B cell (primary cell): ENCODE measurements at regions not wholly inside any gene's neighbourhood (a gene's known extent, or its start where the extent isn't known, plus 50 kb on each side); places are given as distances from the start of the nearest gene placed in this dataset.

ENCODE experiments used
- ATAC-seq: fragments of 200-7000 bp; cut with Tn5 transposase; one replicate; pipeline ENCODE4 v1.10.0; 2021; ENCODE audit warnings: low read depth, mild to moderate bottlenecking, moderate number of reproducible peaks, moderate library complexity
- CTCF ChIA-PET: fragments of 350-600 bp; sonication (Branson Sonifier 250); formaldehyde crosslinking; loops from one replicate; lab custom pipeline; 2021; ENCODE audit warnings: antibody characterized with exemption, inconsistent platforms; lab: Charles Lee
- POLR2A ChIA-PET: fragments of 350-600 bp; sonication (Branson Sonifier 250); formaldehyde crosslinking; loops from one replicate; lab custom pipeline; 2021; ENCODE audit warnings: antibody characterized with exemption; lab: Charles Lee
- DNase-seq: peaks from one replicate; pipeline ENCODE4 v3.0.0; 2013
- H2AFZ ChIP-seq: 2 replicates; pipeline ENCODE4 v1.6.1; 2012; ENCODE audit warnings: mild to moderate bottlenecking, low read depth, low read length; ENCODE audit not compliant: insufficient read depth, poor library complexity, severe bottlenecking
- H3K27ac ChIP-seq, 2 donors: 1 replicate in 1 of 2; 2 replicates in 1 of 2; pipeline ENCODE4 v1.5.1; 2012 to 2013; ENCODE audit warnings: low read length in 2 of 2, mild to moderate bottlenecking in 2 of 2, moderate library complexity in 1 of 2
- H3K27me3 ChIP-seq, 4 experiments: fragments of 200-600 bp in 1 of 4; sonication (generic) in 1 of 4; replicated peaks in 1 of 4; 1 replicate in 2 of 4; 2 replicates in 2 of 4; pipeline versions ENCODE4 v1.6.1 to v1.7.0; 2013 to 2016; ENCODE audit warnings: low read length in 3 of 4, mild to moderate bottlenecking in 2 of 4, mixed read lengths in 1 of 4, moderate library complexity in 1 of 4; ENCODE audit not compliant: insufficient read depth in 4 of 4, control insufficient read depth in 3 of 4; ENCODE audit errors: control extremely low read depth in 1 of 4
- H3K36me3 ChIP-seq, 2 experiments: replicated peaks in 1 of 2; 1 replicate in 1 of 2; 2 replicates in 1 of 2; pipeline versions ENCODE4 v1.6.1 to v1.7.1; 2013; ENCODE audit warnings: low read length in 1 of 2; ENCODE audit not compliant: insufficient read depth in 2 of 2, control insufficient read depth in 1 of 2; ENCODE audit errors: control extremely low read depth in 1 of 2, extremely low read depth in 1 of 2
- H3K4me1 ChIP-seq, 2 donors: fragments of 200-600 bp in 1 of 2; sonication (generic) in 1 of 2; 1 replicate in 1 of 2; 2 replicates in 1 of 2; pipeline versions ENCODE4 v1.5.1 to v1.6.1; 2013 to 2017; ENCODE audit warnings: low read length in 2 of 2; ENCODE audit not compliant: control insufficient read depth in 2 of 2, insufficient read depth in 2 of 2
- H3K4me2 ChIP-seq: replicated peaks from 2 replicates; pipeline ENCODE3; 2012; ENCODE audit warnings: mild to moderate bottlenecking, low read depth, low read length; ENCODE audit not compliant: poor library complexity, severe bottlenecking
- H3K4me3 ChIP-seq, 5 experiments: fragments of 200-600 bp in 1 of 5; sonication (generic) in 1 of 5; 1 replicate in 3 of 5; 2 replicates in 2 of 5; pipeline versions ENCODE4 v1.5.1 to v1.7.0; 2011 to 2016; ENCODE audit warnings: low read length in 4 of 5, mild to moderate bottlenecking in 4 of 5, low read depth in 2 of 5, control low read depth in 1 of 5, moderate library complexity in 1 of 5; ENCODE audit not compliant: insufficient read depth in 1 of 5; ENCODE audit errors: control extremely low read depth in 1 of 5, extremely low read depth in 1 of 5
- H3K79me2 ChIP-seq: fragments of 200-600 bp; sonication (generic); one replicate; pipeline ENCODE4 v1.6.0; 2016; ENCODE audit warnings: low read length; ENCODE audit not compliant: control insufficient read depth, insufficient read depth
- H3K9ac ChIP-seq: fragments of 200-600 bp; sonication (generic); 2 replicates; pipeline ENCODE4 v1.6.1; 2017; ENCODE audit warnings: mild to moderate bottlenecking, low read length, moderate library complexity
- H3K9me3 ChIP-seq, 3 donors: one replicate each; pipeline versions ENCODE4 v1.6.1 to v1.7.1; 2013; ENCODE audit warnings: low read length in 2 of 3; ENCODE audit not compliant: control insufficient read depth in 2 of 3, insufficient read depth in 1 of 3; ENCODE audit errors: control extremely low read depth in 1 of 3
- H4K20me1 ChIP-seq: 2 replicates; pipeline ENCODE4 v1.6.0; 2012; ENCODE audit warnings: mild to moderate bottlenecking, low read length; ENCODE audit not compliant: insufficient read depth, control insufficient read depth, poor library complexity, severe bottlenecking
- H3K27ac Mint-ChIP-seq: one replicate; pipeline ENCODE4 v1.8.0; 2021; ENCODE audit warnings: mixed read lengths
- H3K27me3 Mint-ChIP-seq: one replicate; pipeline ENCODE4 v1.8.0; 2021; ENCODE audit warnings: mixed read lengths
- H3K4me1 Mint-ChIP-seq: one replicate; pipeline ENCODE4 v1.8.0; 2021; ENCODE audit warnings: mixed read lengths
- H3K4me3 Mint-ChIP-seq: one replicate; pipeline ENCODE4 v1.8.0; 2021; ENCODE audit warnings: mixed read lengths
- H3K9me3 Mint-ChIP-seq: one replicate; pipeline ENCODE4 v1.8.0; 2022; ENCODE audit warnings: mixed read lengths; ENCODE audit not compliant: insufficient read depth
- EZH2 ChIP-seq: IDR thresholded peaks from 2 replicates; pipeline ENCODE4 v1.6.1; 2012; ENCODE audit warnings: borderline replicate concordance, low read depth, mild to moderate bottlenecking, moderate library complexity, low read length; ENCODE audit not compliant: insufficient read depth, poor library complexity, severe bottlenecking
- WGBS: methylation state at CpG from one replicate; pipeline ENCODE4 v1.1.5; 2013; ENCODE audit warnings: missing lambda C conversion rate; ENCODE audit not compliant: insufficient coverage; 5-methylcytosine and 5-hydroxymethylcytosine counted together
- intact Hi-C: fragments of 100-400 bp; cut with micrococcal nuclease; formaldehyde crosslinking; loops from one replicate; pipeline ENCODE4 v1.10.0; 2022
- TF ChIP-seq, protein P1 (sequence below): fragments of 200-600 bp; IDR thresholded peaks from one replicate; pipeline ENCODE4 v1.8.0; 2022; ENCODE audit warnings: antibody characterized with exemption, mild to moderate bottlenecking

DNA sequence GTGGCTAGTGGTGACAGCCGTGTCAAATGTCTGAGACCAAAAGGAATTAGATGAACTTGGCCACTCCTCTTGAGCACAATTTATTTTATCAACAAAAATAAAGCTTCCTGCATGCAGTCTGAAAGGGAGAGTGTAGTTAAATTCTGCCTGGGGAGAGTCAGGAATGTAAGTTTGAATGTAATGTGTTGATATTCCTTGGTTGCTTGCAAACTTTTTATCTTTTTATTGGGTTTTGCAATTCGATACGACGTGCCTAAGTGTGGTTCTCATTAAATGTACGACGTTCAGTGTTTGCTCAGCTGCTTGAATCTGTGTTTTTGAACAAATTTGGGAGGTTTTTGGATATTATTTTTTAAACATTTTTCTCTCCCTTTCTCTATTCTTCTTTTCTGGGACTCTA lies 839.9 kb downstream of the CCSER2 start:
- H3K27me3 Mint-ChIP-seq: no peaks in the 10 kb centered on the region
- DNase-seq (no peak), ATAC-seq (no peak)
- TF ChIP-seq EZH2: no peak
- TF ChIP-seq, protein P1, sequence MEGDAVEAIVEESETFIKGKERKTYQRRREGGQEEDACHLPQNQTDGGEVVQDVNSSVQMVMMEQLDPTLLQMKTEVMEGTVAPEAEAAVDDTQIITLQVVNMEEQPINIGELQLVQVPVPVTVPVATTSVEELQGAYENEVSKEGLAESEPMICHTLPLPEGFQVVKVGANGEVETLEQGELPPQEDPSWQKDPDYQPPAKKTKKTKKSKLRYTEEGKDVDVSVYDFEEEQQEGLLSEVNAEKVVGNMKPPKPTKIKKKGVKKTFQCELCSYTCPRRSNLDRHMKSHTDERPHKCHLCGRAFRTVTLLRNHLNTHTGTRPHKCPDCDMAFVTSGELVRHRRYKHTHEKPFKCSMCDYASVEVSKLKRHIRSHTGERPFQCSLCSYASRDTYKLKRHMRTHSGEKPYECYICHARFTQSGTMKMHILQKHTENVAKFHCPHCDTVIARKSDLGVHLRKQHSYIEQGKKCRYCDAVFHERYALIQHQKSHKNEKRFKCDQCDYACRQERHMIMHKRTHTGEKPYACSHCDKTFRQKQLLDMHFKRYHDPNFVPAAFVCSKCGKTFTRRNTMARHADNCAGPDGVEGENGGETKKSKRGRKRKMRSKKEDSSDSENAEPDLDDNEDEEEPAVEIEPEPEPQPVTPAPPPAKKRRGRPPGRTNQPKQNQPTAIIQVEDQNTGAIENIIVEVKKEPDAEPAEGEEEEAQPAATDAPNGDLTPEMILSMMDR: no peak
- Histone ChIP-seq H3K36me3 (no peaks in the 10 kb centered on the region), H3K4me2 (no peak overlapping the region), H3K4me3 (no peak overlapping the region), H3K9ac (no peak overlapping the region), H3K9me3 (no peaks in the 10 kb centered on the region), H2AFZ (no peak overlapping the region), H3K27me3 (no peaks in the 10 kb centered on the region), H3K79me2 (no peaks in the 10 kb centered on the region), H3K4me1 (no peaks in the 10 kb centered on the region), H4K20me1 (no peaks in the 10 kb centered on the region), H3K27ac (no peak overlapping the region)
- intact Hi-C loops: no loop called here
- no peak overlapping the region for H3K4me3 Mint-ChIP-seq
- H3K4me1 Mint-ChIP-seq: no peaks in the 10 kb centered on the region
- WGBS: 94% methylated on average over 3 of the region's 6 CpGs
- H3K9me3 Mint-ChIP-seq: no peaks in the 10 kb centered on the region
- ChIA-PET CTCF (no interaction called here), POLR2A (no interaction called here)
- no peak overlapping the region for H3K27ac Mint-ChIP-seq

DNA sequence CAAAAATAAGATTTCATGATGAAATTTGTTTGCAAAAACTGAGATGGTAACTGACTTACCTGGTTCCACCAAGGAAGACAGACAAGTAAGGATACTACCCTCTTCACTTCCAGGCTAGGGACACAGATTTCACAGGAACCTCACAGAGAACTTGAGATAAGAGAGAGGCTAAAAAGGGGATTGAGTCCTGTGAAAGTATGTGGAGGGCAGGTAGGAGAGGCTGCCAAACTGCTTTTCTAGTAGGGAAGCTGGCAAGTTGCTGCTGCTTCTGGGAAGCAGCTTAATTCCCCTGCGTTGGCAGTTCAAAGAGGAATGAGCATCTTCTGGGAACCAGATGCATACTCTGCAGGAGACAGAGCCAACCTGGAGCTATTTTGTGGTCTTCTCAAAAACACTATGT lies 841.6 kb downstream of the CCSER2 start:
- no peak for DNase-seq
- H2AFZ ChIP-seq: no peak overlapping the region
- no peak overlapping the region for H3K4me3 ChIP-seq
- H3K27ac ChIP-seq: no peak overlapping the region
- no peak for ATAC-seq
- intact Hi-C loops: no loop called here
- Mint-ChIP-seq H3K27ac (no peak overlapping the region), H3K9me3 (no peaks in the 10 kb centered on the region), H3K4me3 (no peak overlapping the region), H3K27me3 (no peaks in the 10 kb centered on the region), H3K4me1 (no peaks in the 10 kb centered on the region)
- no peak overlapping the region for H3K9ac ChIP-seq
- H3K4me2 ChIP-seq: no peak overlapping the region
- 83% methylated on average over 1 of the region's 1 CpG for WGBS
- H3K79me2 ChIP-seq: no peaks in the 10 kb centered on the region
- ChIA-PET POLR2A (no interaction called here), CTCF (no interaction called here)
- H4K20me1 ChIP-seq: no peaks in the 10 kb centered on the region
- no peaks in the 10 kb centered on the region for H3K9me3 ChIP-seq
- no peak for TF ChIP-seq EZH2
- TF ChIP-seq, protein P1: no peak
- no peaks in the 10 kb centered on the region for H3K36me3 ChIP-seq
- no peaks in the 10 kb centered on the region for H3K4me1 ChIP-seq
- no peaks in the 10 kb centered on the region for H3K27me3 ChIP-seq
